ENCODE measurements at regions not wholly inside any gene's neighbourhood (a gene's known extent, or its start where the extent isn't known, plus 50 kb on each side); places are given as distances from the start of the nearest gene placed in this dataset.

- Histone ChIP-seq H3K9me3 (ENCODE audit: control insufficient read depth, low read length) (no peaks in the 10 kb centered on the region), H3K4me3 (ENCODE audit: extremely low read depth, insufficient read depth, low read length, poor library complexity, severe bottlenecking) (no peak overlapping the region), H3K27ac (ENCODE audit: low read depth, low read length, severe bottlenecking) (no peak overlapping the region), H3K4me1 (ENCODE audit: control insufficient read depth, insufficient read depth, low read length, poor library complexity, severe bottlenecking) (no peaks in the 10 kb centered on the region), H3K36me3 (ENCODE audit: control insufficient read depth, insufficient read depth, low read length) (no peaks in the 10 kb centered on the region)
Measured at GRCh38 chr4:33395731-33396485, 2675.7 kb downstream of the PCDH7 start.

DNA sequence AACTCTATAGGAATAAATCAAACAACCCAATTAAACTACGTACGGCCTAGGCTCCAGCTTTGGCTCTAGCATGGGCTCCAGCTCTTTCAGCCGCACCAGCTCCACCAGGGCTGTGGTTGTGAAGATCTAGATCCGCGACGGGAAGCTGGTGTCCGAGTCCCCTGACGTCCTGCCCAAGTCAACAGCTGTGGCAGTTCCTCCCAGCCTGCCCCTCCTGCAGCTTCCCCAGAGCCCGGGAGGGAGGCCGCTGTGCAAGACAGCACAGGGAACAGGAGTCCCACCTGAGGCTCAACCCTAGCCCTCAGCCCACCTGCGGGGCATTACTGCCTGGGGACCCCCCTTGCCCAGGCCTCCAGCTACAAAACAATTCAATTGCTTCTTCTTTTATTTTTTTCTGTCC lies 2680.3 kb downstream of the PCDH7 start:
- Histone ChIP-seq H3K27ac (ENCODE audit: low read depth, low read length, severe bottlenecking) (no peak overlapping the region), H3K4me1 (ENCODE audit: control insufficient read depth, insufficient read depth, low read length, poor library complexity, severe bottlenecking) (no peaks in the 10 kb centered on the region), H3K4me3 (ENCODE audit: extremely low read depth, insufficient read depth, low read length, poor library complexity, severe bottlenecking) (no peak overlapping the region), H3K36me3 (ENCODE audit: control insufficient read depth, insufficient read depth, low read length) (no peaks in the 10 kb centered on the region), H3K9me3 (ENCODE audit: control insufficient read depth, low read length) (no peaks in the 10 kb centered on the region)
- WGBS, 2 experiments (ENCODE audit: insufficient coverage in 2 of 2), result 96 to 97% methylated on average over 7 of the region's 11 CpGs

GRCh38 chr4:33407496-33407895 lies 2687.3 kb downstream of the PCDH7 start:
- no peaks in the 10 kb centered on the region for H3K9me3 ChIP-seq (ENCODE audit: control insufficient read depth, low read length)
- no peaks in the 10 kb centered on the region for H3K36me3 ChIP-seq (ENCODE audit: control insufficient read depth, insufficient read depth, low read length)
- no CpG with 5 or more reads among the region's 2 CpGs for WGBS, 2 experiments (ENCODE audit: insufficient coverage in 2 of 2)
- no peak overlapping the region for H3K4me3 ChIP-seq (ENCODE audit: extremely low read depth, insufficient read depth, low read length, poor library complexity, severe bottlenecking)
- no peak overlapping the region for H3K27ac ChIP-seq (ENCODE audit: low read depth, low read length, severe bottlenecking)
- peaks cover 3% of the 10 kb centered on the region for H3K4me1 ChIP-seq (ENCODE audit: control insufficient read depth, insufficient read depth, low read length, poor library complexity, severe bottlenecking)

DNA sequence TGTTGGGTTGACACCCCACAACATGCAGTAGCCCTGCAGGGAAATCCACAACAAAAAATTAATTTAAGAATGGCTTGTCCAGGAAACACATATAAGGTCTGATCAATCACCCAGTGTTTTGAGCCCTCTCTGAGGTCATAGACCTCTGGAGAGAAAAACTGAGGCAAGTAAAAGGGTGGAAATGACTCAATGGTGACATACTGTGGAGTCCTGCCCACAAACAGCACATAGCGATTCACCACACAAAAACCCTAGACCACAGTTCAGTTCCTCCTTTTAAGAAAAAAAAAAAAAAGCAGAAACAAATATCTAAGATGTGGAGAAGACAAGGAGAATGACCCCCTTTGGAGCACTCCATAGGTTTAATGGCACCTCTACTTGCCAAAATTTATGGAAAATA lies 2691.0 kb downstream of the PCDH7 start:
- H3K9me3 ChIP-seq (ENCODE audit: control insufficient read depth, low read length), result peaks cover 19% of the 10 kb centered on the region
- no CpG with 5 or more reads among the region's 1 CpG for WGBS, 2 experiments (ENCODE audit: insufficient coverage in 2 of 2)

GRCh38 chr4:33421887-33422286 lies 2701.7 kb downstream of the PCDH7 start:
- Histone ChIP-seq H3K36me3 (ENCODE audit: control insufficient read depth, insufficient read depth, low read length) (no peaks in the 10 kb centered on the region), H3K4me3 (ENCODE audit: extremely low read depth, insufficient read depth, low read length, poor library complexity, severe bottlenecking) (no peak overlapping the region), H3K4me1 (ENCODE audit: control insufficient read depth, insufficient read depth, low read length, poor library complexity, severe bottlenecking) (no peaks in the 10 kb centered on the region), H3K9me3 (ENCODE audit: control insufficient read depth, low read length) (no peaks in the 10 kb centered on the region), H3K27ac (ENCODE audit: low read depth, low read length, severe bottlenecking) (no peak overlapping the region)
- WGBS, 2 experiments (ENCODE audit: insufficient coverage in 2 of 2), result no CpG with 5 or more reads among the region's 3 CpGs

More for the DNA sequence above, 2691.0 kb downstream of the PCDH7 start:
- Histone ChIP-seq H3K27ac (ENCODE audit: low read depth, low read length, severe bottlenecking) (no peak overlapping the region), H3K36me3 (ENCODE audit: control insufficient read depth, insufficient read depth, low read length) (no peaks in the 10 kb centered on the region), H3K4me3 (ENCODE audit: extremely low read depth, insufficient read depth, low read length, poor library complexity, severe bottlenecking) (no peak overlapping the region), H3K4me1 (ENCODE audit: control insufficient read depth, insufficient read depth, low read length, poor library complexity, severe bottlenecking) (peaks cover 3% of the 10 kb centered on the region)

DNA sequence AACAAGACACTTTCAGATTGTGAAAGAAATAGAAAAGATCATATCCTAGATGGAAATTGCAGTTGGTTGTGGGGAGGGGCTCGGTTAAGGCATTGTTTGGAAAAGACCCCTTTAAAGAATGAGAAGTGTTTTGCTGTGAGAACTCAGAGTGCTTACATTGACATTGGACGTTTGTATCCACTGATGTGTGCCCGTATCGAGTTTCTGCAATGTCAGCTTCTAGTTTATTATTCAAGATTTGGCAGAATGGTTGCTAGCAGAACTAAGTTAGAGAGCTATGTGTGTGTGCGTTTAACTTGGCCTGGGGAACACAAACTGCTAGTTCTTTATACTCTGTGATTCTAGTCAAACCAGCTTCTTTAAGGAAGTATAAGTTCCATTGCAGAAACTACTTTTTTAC lies 2702.5 kb downstream of the PCDH7 start:
- Histone ChIP-seq H3K9me3 (ENCODE audit: control insufficient read depth, low read length) (no peaks in the 10 kb centered on the region), H3K4me1 (ENCODE audit: control insufficient read depth, insufficient read depth, low read length, poor library complexity, severe bottlenecking) (no peaks in the 10 kb centered on the region), H3K27ac (ENCODE audit: low read depth, low read length, severe bottlenecking) (no peak overlapping the region), H3K4me3 (ENCODE audit: extremely low read depth, insufficient read depth, low read length, poor library complexity, severe bottlenecking) (no peak overlapping the region), H3K36me3 (ENCODE audit: control insufficient read depth, insufficient read depth, low read length) (no peaks in the 10 kb centered on the region)
- WGBS, 2 experiments (ENCODE audit: insufficient coverage in 2 of 2), result 80 to 82% methylated on average over 4 of the region's 5 CpGs

GRCh38 chr4:33425936-33426335 lies 2705.8 kb downstream of the PCDH7 start:
- no CpG with 5 or more reads among the region's 1 CpG for WGBS, 2 experiments (ENCODE audit: insufficient coverage in 2 of 2)
- Histone ChIP-seq H3K9me3 (ENCODE audit: control insufficient read depth, low read length) (no peaks in the 10 kb centered on the region), H3K4me3 (ENCODE audit: extremely low read depth, insufficient read depth, low read length, poor library complexity, severe bottlenecking) (no peak overlapping the region)

GRCh38 chr4:33427676-33428075 lies 2707.5 kb downstream of the PCDH7 start:
- Histone ChIP-seq H3K27ac (ENCODE audit: low read depth, low read length, severe bottlenecking) (no peak overlapping the region), H3K4me1 (ENCODE audit: control insufficient read depth, insufficient read depth, low read length, poor library complexity, severe bottlenecking) (no peaks in the 10 kb centered on the region), H3K36me3 (ENCODE audit: control insufficient read depth, insufficient read depth, low read length) (no peaks in the 10 kb centered on the region), H3K4me3 (ENCODE audit: extremely low read depth, insufficient read depth, low read length, poor library complexity, severe bottlenecking) (no peak overlapping the region), H3K9me3 (ENCODE audit: control insufficient read depth, low read length) (no peaks in the 10 kb centered on the region)
- 100% methylated on average over 1 of the region's 1 CpG; no CpG with 5 or more reads in 1 of the 2 experiments for WGBS, 2 experiments (ENCODE audit: insufficient coverage in 2 of 2)

More at GRCh38 chr4:33425936-33426335, 2705.8 kb downstream of the PCDH7 start:
- Histone ChIP-seq H3K4me1 (ENCODE audit: control insufficient read depth, insufficient read depth, low read length, poor library complexity, severe bottlenecking) (no peaks in the 10 kb centered on the region), H3K27ac (ENCODE audit: low read depth, low read length, severe bottlenecking) (no peak overlapping the region), H3K36me3 (ENCODE audit: control insufficient read depth, insufficient read depth, low read length) (no peaks in the 10 kb centered on the region)

- WGBS, 2 experiments (ENCODE audit: insufficient coverage in 2 of 2), result 80% methylated on average over 1 of the region's 4 CpGs; no CpG with 5 or more reads in 1 of the 2 experiments
- Histone ChIP-seq H3K36me3 (ENCODE audit: control insufficient read depth, insufficient read depth, low read length) (no peaks in the 10 kb centered on the region), H3K27ac (ENCODE audit: low read depth, low read length, severe bottlenecking) (no peak overlapping the region), H3K4me1 (ENCODE audit: control insufficient read depth, insufficient read depth, low read length, poor library complexity, severe bottlenecking) (no peaks in the 10 kb centered on the region), H3K9me3 (ENCODE audit: control insufficient read depth, low read length) (no peaks in the 10 kb centered on the region), H3K4me3 (ENCODE audit: extremely low read depth, insufficient read depth, low read length, poor library complexity, severe bottlenecking) (no peak overlapping the region)
Measured at GRCh38 chr4:33429971-33430370, 2709.8 kb downstream of the PCDH7 start.

DNA sequence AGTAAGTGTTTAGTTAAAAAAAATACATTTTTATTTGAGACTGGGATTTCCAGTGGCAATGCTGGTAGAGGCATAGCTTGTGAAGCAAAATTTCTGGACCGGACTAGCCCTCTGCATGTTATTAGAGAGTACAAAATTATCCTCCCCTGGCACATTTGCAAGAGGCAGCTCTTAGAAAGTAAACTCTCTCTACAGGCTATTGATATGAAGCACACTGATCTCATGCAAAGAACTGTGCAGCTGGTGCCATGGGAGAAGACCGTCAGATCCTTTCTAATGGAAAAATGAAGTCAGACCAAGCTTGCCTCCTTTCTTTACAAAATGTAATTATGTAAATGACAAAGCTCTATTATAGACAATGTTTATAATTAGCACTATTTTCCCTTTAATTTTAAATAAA lies 2717.2 kb downstream of the PCDH7 start:
- Histone ChIP-seq H3K4me1 (ENCODE audit: control insufficient read depth, insufficient read depth, low read length, poor library complexity, severe bottlenecking) (no peaks in the 10 kb centered on the region), H3K27ac (ENCODE audit: low read depth, low read length, severe bottlenecking) (no peak overlapping the region), H3K4me3 (ENCODE audit: extremely low read depth, insufficient read depth, low read length, poor library complexity, severe bottlenecking) (no peak overlapping the region), H3K36me3 (ENCODE audit: control insufficient read depth, insufficient read depth, low read length) (no peaks in the 10 kb centered on the region), H3K9me3 (ENCODE audit: control insufficient read depth, low read length) (no peaks in the 10 kb centered on the region)
- WGBS, 2 experiments (ENCODE audit: insufficient coverage in 2 of 2), result no CpG with 5 or more reads among the region's 2 CpGs

DNA sequence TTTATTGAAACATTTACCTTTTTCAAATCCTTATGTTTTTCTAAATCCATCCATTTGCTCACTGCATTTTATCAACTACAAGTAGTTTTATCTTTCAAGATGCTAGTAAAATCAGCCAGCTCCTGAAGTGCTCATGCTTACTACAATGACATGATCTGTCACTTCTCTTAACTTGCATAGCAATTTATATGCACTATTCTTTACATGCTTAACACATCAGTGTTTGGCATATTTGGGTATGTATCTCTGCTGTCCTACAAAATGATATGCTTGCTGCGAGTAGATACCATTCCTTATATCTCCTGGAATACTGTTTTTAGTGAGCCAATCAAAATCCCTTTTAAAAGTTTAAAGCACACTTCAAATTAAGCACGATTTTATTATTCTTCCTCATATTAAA lies 2726.8 kb downstream of the PCDH7 start:
- H3K4me3 ChIP-seq (ENCODE audit: extremely low read depth, insufficient read depth, low read length, poor library complexity, severe bottlenecking), result no peak overlapping the region
- no peaks in the 10 kb centered on the region for H3K36me3 ChIP-seq (ENCODE audit: control insufficient read depth, insufficient read depth, low read length)
- no peaks in the 10 kb centered on the region for H3K4me1 ChIP-seq (ENCODE audit: control insufficient read depth, insufficient read depth, low read length, poor library complexity, severe bottlenecking)
- 100% methylated on average over 1 of the region's 2 CpGs; no CpG with 5 or more reads in 1 of the 2 experiments for WGBS, 2 experiments (ENCODE audit: insufficient coverage in 2 of 2)
- no peak overlapping the region for H3K27ac ChIP-seq (ENCODE audit: low read depth, low read length, severe bottlenecking)
- H3K9me3 ChIP-seq (ENCODE audit: control insufficient read depth, low read length), result no peaks in the 10 kb centered on the region

Measured in mesodermal cell (in vitro differentiated cells).